Panc1 (cell line): ENCODE measurements at regions not wholly inside any gene's neighbourhood (a gene's known extent, or its start where the extent isn't known, plus 50 kb on each side); places are given as distances from the start of the nearest gene placed in this dataset.

Experiments used
- ATAC-seq: fragments of 200-7000 bp; cut with Tn5 transposase; 2 replicates; pipeline ENCODE4 v1.9.1; 2020; ENCODE audit warnings: mild to moderate bottlenecking, moderate library complexity
- BruUV-seq: library from RNA; stranded (reverse); fragments of 400-500 nt; replicated peaks from 2 replicates; lab custom pipeline; 2021; lab: Mats Ljungman, UMichigan
- CTCF ChIA-PET: fragments of 300-600 bp; sonication (Branson Sonifier 250); formaldehyde crosslinking; loops from one replicate; lab custom pipeline; 2022; ENCODE audit warnings: antibody characterized with exemption; lab: Charles Lee
- POLR2A ChIA-PET: fragments of 300-600 bp; sonication (Branson Sonifier 250); formaldehyde crosslinking; loops from one replicate; lab custom pipeline; 2022; ENCODE audit warnings: antibody characterized with exemption; lab: Charles Lee
- DNase-seq: peaks from one replicate; pipeline ENCODE4 v3.0.0-alpha.2; 2010; ENCODE audit warnings: low read depth, low spot score
- H3K27ac ChIP-seq: 2 replicates; pipeline ENCODE4 v1.5.1; 2011; ENCODE audit warnings: mild to moderate bottlenecking, low read length, inconsistent platforms
- H3K27me3 ChIP-seq: fragments of 200-500 bp; sonication (Bioruptor generic); 2 replicates; pipeline ENCODE4 v1.6.0; 2014; ENCODE audit warnings: low read length, inconsistent platforms; ENCODE audit not compliant: control insufficient read depth, insufficient read depth
- H3K36me3 ChIP-seq: fragments of 200-500 bp; sonication (Bioruptor generic); 2 replicates; pipeline ENCODE4 v1.5.1; 2014; ENCODE audit warnings: inconsistent platforms, mild to moderate bottlenecking, low read length, moderate library complexity; ENCODE audit not compliant: control insufficient read depth, insufficient read depth
- H3K4me1 ChIP-seq: 2 replicates; pipeline ENCODE4 v1.5.1; 2011; ENCODE audit warnings: inconsistent platforms, mild to moderate bottlenecking, low read length, moderate library complexity; ENCODE audit not compliant: control insufficient read depth, insufficient read depth
- H3K4me3 ChIP-seq, 2 experiments: 2 replicates each; pipeline ENCODE4 v1.5.1; 2011 to 2012; ENCODE audit warnings: low read depth in 2 of 2, low read length in 2 of 2, mild to moderate bottlenecking in 2 of 2, inconsistent platforms in 1 of 2, moderate library complexity in 1 of 2
- H3K9me3 ChIP-seq: fragments of 200-500 bp; sonication (Bioruptor generic); 2 replicates; pipeline ENCODE4 v1.5.1; 2014; ENCODE audit warnings: low read depth, mild to moderate bottlenecking, inconsistent platforms, low read length, moderate library complexity; ENCODE audit not compliant: control insufficient read depth, insufficient read depth
- POLR2AphosphoS5 ChIP-seq: IDR thresholded peaks from 2 replicates; pipeline ENCODE4 v1.6.1; 2012; ENCODE audit warnings: mild to moderate bottlenecking, low read depth, low read length, moderate library complexity
- SIN3A ChIP-seq: IDR thresholded peaks from 2 replicates; pipeline ENCODE4 v1.6.1; 2012; ENCODE audit warnings: low read depth, mild to moderate bottlenecking, low read length, moderate library complexity, borderline replicate concordance; ENCODE audit not compliant: insufficient read depth
- TCF7L2 ChIP-seq: IDR thresholded peaks from 2 replicates; pipeline ENCODE4 v1.6.1; 2011; ENCODE audit warnings: mild to moderate bottlenecking, low read depth, low read length, inconsistent platforms
- in situ Hi-C: cut with HindIII; loops from 2 replicates; pipeline ENCODE4 v1.10.0; 2016; ENCODE audit warnings: low sequenced_read_pairs, low pct_unique_long_range_greater_than_20kb
- intact Hi-C: fragments of 100-400 bp; cut with micrococcal nuclease; formaldehyde crosslinking; loops from one replicate; pipeline ENCODE4 v1.10.0; 2022; ENCODE audit not compliant: unreplicated experiment
- TF ChIP-seq, protein P1 (sequence below), 2 experiments: IDR thresholded peaks; 2 replicates each; pipeline ENCODE4 v1.6.1; 2011 to 2012; ENCODE audit warnings: low read depth in 2 of 2, control low read depth in 1 of 2, low read length in 1 of 2, mild to moderate bottlenecking in 1 of 2, moderate library complexity in 1 of 2; ENCODE audit not compliant: insufficient read depth in 1 of 2
- TF ChIP-seq, protein P2 (sequence below): fragments of 450-650 bp; IDR thresholded peaks from 2 replicates; pipeline ENCODE4 v1.5.1; 2017; ENCODE audit warnings: mild to moderate bottlenecking

- intact Hi-C loops: no loop called here
- ATAC-seq (peak; percentile 35), DNase-seq (no peak)
- peak overlapping the region; percentile 99 for H3K27ac ChIP-seq
- no peak for TF ChIP-seq TCF7L2
- peak; percentile 62 for TF ChIP-seq POLR2AphosphoS5
- H3K27me3 ChIP-seq: no peaks in the 10 kb centered on the region
- CTCF ChIA-PET: interaction anchor here (0.9 to 1.8 kb wide), 3 partner anchors 14 to 21 kb away, joined by 3 to 11 read pairs (median 5); no protein-coding TSS in a partner anchor
- in situ Hi-C loops: no loop called here
- peaks cover 27% of the 10 kb centered on the region for H3K36me3 ChIP-seq
- H3K9me3 ChIP-seq: no peaks in the 10 kb centered on the region
- no peak overlapping the region for H3K4me3 ChIP-seq
- POLR2A ChIA-PET: no interaction called here
- H3K4me1 ChIP-seq: peaks cover 94% of the 10 kb centered on the region
- no TSS peak for BruUV-seq
These were observed 141.9 kb upstream of the KLF14 start for GRCh38 chr7:130875901-130876300.

DNA sequence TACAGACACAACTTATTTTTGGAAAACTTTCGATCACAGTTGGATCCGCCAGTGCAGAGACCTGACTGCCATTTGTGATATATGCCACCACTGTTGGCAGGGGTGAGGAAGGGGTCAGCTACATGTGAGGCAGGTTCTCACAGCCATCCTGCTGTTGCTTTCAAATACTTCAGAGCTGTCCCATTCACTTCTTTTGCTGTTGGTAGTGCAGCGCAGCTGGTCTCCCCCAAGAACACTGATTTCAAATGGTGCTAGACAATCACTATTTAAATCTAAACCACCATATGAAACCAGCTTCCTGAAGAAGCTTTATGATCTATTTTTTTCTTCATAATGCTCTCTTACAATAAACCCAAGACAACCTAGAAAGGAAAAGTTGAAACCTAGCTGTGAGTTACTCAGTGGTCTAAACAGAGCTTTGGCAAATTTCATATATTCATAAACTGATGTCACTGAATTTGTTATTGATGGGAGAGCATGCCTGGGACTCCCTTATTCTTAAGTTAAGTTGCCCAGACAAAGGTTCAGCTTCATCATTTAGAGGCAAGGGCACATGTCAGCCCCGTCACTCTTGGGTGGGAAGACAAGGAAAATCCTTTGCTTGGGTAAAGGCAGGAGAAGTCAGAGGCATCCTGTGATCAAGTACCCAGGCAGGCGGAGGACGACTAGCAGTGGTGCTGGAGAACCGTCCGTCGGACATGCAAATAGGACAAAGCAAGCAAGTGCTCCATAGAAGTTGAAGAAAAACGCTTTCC lies 143.4 kb upstream of the KLF14 start:
- no peaks in the 10 kb centered on the region for H3K27me3 ChIP-seq
- TF ChIP-seq POLR2AphosphoS5 (no peak), TCF7L2 (no peak), SIN3A (no peak)
- TF ChIP-seq, protein P1, sequence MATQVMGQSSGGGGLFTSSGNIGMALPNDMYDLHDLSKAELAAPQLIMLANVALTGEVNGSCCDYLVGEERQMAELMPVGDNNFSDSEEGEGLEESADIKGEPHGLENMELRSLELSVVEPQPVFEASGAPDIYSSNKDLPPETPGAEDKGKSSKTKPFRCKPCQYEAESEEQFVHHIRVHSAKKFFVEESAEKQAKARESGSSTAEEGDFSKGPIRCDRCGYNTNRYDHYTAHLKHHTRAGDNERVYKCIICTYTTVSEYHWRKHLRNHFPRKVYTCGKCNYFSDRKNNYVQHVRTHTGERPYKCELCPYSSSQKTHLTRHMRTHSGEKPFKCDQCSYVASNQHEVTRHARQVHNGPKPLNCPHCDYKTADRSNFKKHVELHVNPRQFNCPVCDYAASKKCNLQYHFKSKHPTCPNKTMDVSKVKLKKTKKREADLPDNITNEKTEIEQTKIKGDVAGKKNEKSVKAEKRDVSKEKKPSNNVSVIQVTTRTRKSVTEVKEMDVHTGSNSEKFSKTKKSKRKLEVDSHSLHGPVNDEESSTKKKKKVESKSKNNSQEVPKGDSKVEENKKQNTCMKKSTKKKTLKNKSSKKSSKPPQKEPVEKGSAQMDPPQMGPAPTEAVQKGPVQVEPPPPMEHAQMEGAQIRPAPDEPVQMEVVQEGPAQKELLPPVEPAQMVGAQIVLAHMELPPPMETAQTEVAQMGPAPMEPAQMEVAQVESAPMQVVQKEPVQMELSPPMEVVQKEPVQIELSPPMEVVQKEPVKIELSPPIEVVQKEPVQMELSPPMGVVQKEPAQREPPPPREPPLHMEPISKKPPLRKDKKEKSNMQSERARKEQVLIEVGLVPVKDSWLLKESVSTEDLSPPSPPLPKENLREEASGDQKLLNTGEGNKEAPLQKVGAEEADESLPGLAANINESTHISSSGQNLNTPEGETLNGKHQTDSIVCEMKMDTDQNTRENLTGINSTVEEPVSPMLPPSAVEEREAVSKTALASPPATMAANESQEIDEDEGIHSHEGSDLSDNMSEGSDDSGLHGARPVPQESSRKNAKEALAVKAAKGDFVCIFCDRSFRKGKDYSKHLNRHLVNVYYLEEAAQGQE (IDR thresholded peaks at IDR 0.05; ENCODE audit: insufficient read depth in 1 of 2, low read depth in 2 of 2, low read length in 1 of 2): no peak
- TF ChIP-seq, protein P2, sequence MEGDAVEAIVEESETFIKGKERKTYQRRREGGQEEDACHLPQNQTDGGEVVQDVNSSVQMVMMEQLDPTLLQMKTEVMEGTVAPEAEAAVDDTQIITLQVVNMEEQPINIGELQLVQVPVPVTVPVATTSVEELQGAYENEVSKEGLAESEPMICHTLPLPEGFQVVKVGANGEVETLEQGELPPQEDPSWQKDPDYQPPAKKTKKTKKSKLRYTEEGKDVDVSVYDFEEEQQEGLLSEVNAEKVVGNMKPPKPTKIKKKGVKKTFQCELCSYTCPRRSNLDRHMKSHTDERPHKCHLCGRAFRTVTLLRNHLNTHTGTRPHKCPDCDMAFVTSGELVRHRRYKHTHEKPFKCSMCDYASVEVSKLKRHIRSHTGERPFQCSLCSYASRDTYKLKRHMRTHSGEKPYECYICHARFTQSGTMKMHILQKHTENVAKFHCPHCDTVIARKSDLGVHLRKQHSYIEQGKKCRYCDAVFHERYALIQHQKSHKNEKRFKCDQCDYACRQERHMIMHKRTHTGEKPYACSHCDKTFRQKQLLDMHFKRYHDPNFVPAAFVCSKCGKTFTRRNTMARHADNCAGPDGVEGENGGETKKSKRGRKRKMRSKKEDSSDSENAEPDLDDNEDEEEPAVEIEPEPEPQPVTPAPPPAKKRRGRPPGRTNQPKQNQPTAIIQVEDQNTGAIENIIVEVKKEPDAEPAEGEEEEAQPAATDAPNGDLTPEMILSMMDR: no peak
- ChIA-PET CTCF (interaction anchor here (1.0 kb wide), 1 partner anchor 20 kb away, joined by 5 read pairs; no protein-coding TSS in a partner anchor), POLR2A (interaction anchor here (0.6 kb wide), 1 partner anchor 709 kb away, joined by 9 read pairs; no protein-coding TSS in a partner anchor)
- peak overlapping the region; percentile 99 for H3K27ac ChIP-seq
- intact Hi-C loops (no loop called here), in situ Hi-C loops (no loop called here)
- ATAC-seq: no peak
- H3K9me3 ChIP-seq: no peaks in the 10 kb centered on the region
- H3K4me1 ChIP-seq: peaks cover 98% of the 10 kb centered on the region
- no peak overlapping the region for H3K4me3 ChIP-seq
- BruUV-seq: no TSS peak
- no peak for DNase-seq
- peaks cover 27% of the 10 kb centered on the region for H3K36me3 ChIP-seq

DNA sequence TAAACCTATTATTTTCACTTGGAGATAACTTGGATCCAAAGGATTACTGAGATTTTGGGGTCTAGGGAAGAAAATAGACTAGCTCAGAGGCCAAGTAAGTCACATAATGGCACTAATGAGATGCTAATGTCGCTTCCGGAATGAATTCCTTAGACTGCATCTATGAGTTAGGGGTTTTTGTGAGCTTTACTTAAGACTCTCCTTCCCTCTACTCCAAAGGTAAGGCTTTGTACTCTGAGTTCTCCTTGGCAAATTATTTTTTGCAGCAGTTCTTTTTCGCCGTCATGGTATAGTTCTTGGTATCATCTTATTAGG lies 143.9 kb upstream of the KLF14 start:
- Histone ChIP-seq H3K27ac (peak overlapping the region; percentile 99), H3K36me3 (peaks cover 28% of the 10 kb centered on the region), H3K4me1 (peaks cover 97% of the 10 kb centered on the region), H3K9me3 (no peaks in the 10 kb centered on the region), H3K27me3 (no peaks in the 10 kb centered on the region), H3K4me3 (no peak overlapping the region)
- DNase-seq (no peak), ATAC-seq (no peak)
- ChIA-PET CTCF (interaction anchor here (1.0 kb wide), 1 partner anchor 19 kb away, joined by 5 read pairs; no protein-coding TSS in a partner anchor), POLR2A (interaction anchor here (0.6 kb wide), 1 partner anchor 709 kb away, joined by 9 read pairs; no protein-coding TSS in a partner anchor)
- in situ Hi-C loops: no loop called here
- BruUV-seq: no TSS peak
- TF ChIP-seq POLR2AphosphoS5: peak; percentile 55
- TF ChIP-seq, protein P2: no peak
- intact Hi-C loops: no loop called here
